ENCODE measurements at regions not wholly inside any gene's neighbourhood (a gene's known extent, or its start where the extent isn't known, plus 50 kb on each side); places are given as distances from the start of the nearest gene placed in this dataset.

DNA sequence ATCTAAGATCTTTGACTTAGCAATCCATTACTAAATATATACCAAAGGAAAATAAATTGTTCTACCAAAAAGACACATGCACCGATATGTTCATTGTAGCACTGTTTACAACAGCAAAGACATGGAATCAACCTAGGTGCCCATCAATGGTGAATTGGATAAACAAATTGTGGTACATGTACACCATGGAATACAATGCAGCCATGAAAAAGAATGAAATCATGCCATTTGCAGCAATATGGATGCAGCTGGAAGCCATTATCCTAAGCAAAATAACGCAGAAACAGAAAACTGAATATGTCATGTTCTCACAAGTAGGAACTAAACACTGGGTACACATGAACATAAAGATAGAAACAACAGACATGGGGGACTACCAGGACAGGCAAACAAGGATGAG, 589.5 kb downstream of the IRX1 start:
- TF ChIP-seq, protein P1, sequence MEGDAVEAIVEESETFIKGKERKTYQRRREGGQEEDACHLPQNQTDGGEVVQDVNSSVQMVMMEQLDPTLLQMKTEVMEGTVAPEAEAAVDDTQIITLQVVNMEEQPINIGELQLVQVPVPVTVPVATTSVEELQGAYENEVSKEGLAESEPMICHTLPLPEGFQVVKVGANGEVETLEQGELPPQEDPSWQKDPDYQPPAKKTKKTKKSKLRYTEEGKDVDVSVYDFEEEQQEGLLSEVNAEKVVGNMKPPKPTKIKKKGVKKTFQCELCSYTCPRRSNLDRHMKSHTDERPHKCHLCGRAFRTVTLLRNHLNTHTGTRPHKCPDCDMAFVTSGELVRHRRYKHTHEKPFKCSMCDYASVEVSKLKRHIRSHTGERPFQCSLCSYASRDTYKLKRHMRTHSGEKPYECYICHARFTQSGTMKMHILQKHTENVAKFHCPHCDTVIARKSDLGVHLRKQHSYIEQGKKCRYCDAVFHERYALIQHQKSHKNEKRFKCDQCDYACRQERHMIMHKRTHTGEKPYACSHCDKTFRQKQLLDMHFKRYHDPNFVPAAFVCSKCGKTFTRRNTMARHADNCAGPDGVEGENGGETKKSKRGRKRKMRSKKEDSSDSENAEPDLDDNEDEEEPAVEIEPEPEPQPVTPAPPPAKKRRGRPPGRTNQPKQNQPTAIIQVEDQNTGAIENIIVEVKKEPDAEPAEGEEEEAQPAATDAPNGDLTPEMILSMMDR (IDR thresholded peaks at IDR 0.05; ENCODE audit: low read length): no peak
- TF ChIP-seq EZH2phosphoT487 (IDR thresholded peaks at IDR 0.05; ENCODE audit: low read length): no peak

All from MM.1S (cell line).